Hepatocyte (in vitro differentiated cells): ENCODE measurements at regions not wholly inside any gene's neighbourhood (a gene's known extent, or its start where the extent isn't known, plus 50 kb on each side); places are given as distances from the start of the nearest gene placed in this dataset.

Experiments used
- EZH2phosphoT487 ChIP-seq: fragments of 200-600 bp; sonication (generic); IDR thresholded peaks from one replicate; pipeline ENCODE4 v1.6.1; 2018; ENCODE audit warnings: antibody characterized with exemption, mild to moderate bottlenecking, low read depth, moderate library complexity; ENCODE audit not compliant: unreplicated experiment, severe bottlenecking
- TF ChIP-seq, protein P1 (sequence below): fragments of 200-600 bp; sonication (generic); IDR thresholded peaks from 2 replicates; pipeline ENCODE4 v1.5.1; 2016; ENCODE audit warnings: antibody characterized with exemption, mild to moderate bottlenecking; ENCODE audit not compliant: poor library complexity

DNA sequence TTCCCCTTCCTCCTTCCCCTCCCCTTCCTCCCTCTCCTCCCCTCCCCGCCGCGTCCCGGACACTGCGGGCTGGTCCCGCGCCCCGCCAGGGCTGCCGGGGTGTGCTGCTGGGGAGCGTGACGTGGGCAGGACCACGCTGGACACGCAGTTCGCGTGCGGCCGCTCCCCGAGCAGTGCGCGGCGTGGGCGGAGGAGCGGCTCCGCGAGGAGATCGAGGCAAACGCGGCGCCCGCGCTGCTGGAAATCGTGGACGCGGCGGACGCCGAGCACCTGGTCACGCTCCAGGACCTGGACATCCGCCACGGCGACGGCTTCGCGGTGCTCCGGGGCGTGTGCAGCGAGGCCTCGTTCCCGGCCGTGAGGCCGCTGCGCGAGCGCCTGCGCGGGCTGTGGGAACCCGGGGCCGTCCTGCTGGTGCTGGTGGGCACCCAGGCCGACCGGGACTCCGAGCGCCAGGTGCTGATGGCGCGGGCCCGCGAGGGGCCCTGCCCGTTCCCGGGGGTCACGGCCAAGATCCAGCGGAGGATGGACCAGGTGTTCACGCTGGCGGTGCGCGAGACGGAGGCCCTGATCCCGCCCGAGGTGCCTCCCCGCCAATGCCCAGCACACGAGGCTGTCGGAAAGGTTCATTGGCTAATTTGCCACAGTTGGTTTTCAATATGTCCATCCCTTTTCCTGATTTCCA, 84.3 kb downstream of the TNFAIP2 start:
- TF ChIP-seq, protein P1, sequence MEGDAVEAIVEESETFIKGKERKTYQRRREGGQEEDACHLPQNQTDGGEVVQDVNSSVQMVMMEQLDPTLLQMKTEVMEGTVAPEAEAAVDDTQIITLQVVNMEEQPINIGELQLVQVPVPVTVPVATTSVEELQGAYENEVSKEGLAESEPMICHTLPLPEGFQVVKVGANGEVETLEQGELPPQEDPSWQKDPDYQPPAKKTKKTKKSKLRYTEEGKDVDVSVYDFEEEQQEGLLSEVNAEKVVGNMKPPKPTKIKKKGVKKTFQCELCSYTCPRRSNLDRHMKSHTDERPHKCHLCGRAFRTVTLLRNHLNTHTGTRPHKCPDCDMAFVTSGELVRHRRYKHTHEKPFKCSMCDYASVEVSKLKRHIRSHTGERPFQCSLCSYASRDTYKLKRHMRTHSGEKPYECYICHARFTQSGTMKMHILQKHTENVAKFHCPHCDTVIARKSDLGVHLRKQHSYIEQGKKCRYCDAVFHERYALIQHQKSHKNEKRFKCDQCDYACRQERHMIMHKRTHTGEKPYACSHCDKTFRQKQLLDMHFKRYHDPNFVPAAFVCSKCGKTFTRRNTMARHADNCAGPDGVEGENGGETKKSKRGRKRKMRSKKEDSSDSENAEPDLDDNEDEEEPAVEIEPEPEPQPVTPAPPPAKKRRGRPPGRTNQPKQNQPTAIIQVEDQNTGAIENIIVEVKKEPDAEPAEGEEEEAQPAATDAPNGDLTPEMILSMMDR = no peak
- TF ChIP-seq EZH2phosphoT487 = no peak
